ENCODE measurements at regions not wholly inside any gene's neighbourhood (a gene's known extent, or its start where the extent isn't known, plus 50 kb on each side); places are given as distances from the start of the nearest gene placed in this dataset.

DNA sequence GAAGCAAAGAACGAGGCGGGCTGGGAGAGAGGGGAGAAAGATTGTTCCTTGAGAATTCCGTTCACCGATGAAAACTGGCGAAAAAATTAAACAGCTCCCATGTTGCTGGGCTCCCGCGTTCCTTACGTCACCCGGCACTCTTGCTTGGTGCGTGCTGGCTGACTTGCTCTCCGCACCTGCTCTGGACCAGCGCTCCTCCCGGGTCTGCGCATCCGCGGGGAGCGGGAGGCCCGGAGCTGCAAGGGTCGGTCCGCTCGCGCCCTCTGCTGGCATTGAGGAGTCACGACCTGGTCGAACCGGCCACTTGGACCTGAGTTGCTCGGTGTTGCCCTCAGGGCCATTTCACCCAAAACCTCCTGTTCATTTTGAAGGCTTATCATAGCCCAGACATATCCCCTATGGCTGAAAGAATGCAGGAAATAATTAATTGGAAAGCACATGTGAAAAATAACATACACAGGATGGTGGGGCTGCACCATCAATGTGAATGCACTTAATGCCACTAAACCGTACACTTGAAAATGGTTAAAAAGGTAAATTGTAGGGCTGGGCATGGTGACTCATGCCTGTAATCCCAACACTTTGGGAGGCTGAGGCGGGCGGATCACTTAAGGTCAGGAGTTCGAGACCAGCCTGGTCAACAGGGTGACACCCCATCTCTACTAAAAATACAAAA is 98.9 kb upstream of the BACE2 start (continued):
- TF ChIP-seq, protein P1, sequence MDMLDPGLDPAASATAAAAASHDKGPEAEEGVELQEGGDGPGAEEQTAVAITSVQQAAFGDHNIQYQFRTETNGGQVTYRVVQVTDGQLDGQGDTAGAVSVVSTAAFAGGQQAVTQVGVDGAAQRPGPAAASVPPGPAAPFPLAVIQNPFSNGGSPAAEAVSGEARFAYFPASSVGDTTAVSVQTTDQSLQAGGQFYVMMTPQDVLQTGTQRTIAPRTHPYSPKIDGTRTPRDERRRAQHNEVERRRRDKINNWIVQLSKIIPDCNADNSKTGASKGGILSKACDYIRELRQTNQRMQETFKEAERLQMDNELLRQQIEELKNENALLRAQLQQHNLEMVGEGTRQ (IDR thresholded peaks at IDR 0.05; ENCODE audit: low read length) = no peak
- TF ChIP-seq RBBP5 (IDR thresholded peaks at IDR 0.05; ENCODE audit: borderline replicate concordance, low read depth, low read length) (no peak), CHD1 (IDR thresholded peaks at IDR 0.05; ENCODE audit: low read depth, low read length) (no peak), TAF1 (IDR thresholded peaks at IDR 0.05; ENCODE audit: low read depth, low read length) (no peak), JUN (IDR thresholded peaks at IDR 0.05; ENCODE audit: low read depth, low read length) (no peak), NRF1 (IDR thresholded peaks at IDR 0.05; ENCODE audit: low read depth, low read length) (peak; percentile 31; the same call in 1 of the 2 replicates), SIX5 (IDR thresholded peaks at IDR 0.05; ENCODE audit: low read depth, low read length) (no peak), RFX5 (IDR thresholded peaks at IDR 0.05; ENCODE audit: borderline replicate concordance, low read depth, low read length) (no peak), ASH2L (IDR thresholded peaks at IDR 0.05; ENCODE audit: low read length) (no peak), KDM4A (IDR thresholded peaks at IDR 0.05; ENCODE audit: low read depth, low read length, severe bottlenecking) (no peak), SP2 (IDR thresholded peaks at IDR 0.05; ENCODE audit: low read length) (no peak), HDAC6 (IDR thresholded peaks at IDR 0.05; ENCODE audit: low read depth, low read length) (no peak), RAD21 (IDR thresholded peaks at IDR 0.05 in 1 of 2, conservative IDR thresholded peaks at IDR 0.05 in 1 of 2; ENCODE audit: low read depth in 2 of 2, low read length in 2 of 2) (peak; percentile 93 to 95), TBP (IDR thresholded peaks at IDR 0.05; ENCODE audit: low read depth, low read length) (no peak), CHD2 (IDR thresholded peaks at IDR 0.05; ENCODE audit: low read length) (no peak), HDAC2 (IDR thresholded peaks at IDR 0.05; ENCODE audit: borderline replicate concordance in 1 of 2, low read depth in 2 of 2, low read length in 2 of 2) (no peak), BACH1 (IDR thresholded peaks at IDR 0.05; ENCODE audit: low read length) (no peak), CEBPB (IDR thresholded peaks at IDR 0.05; ENCODE audit: low read depth, low read length) (no peak), JUND (IDR thresholded peaks at IDR 0.05; ENCODE audit: low read length) (0 out of 2 replicates have a peak, but pooled peaks have one; percentile 28), CTBP2 (IDR thresholded peaks at IDR 0.05; ENCODE audit: borderline replicate concordance, insufficient read depth, insufficient read length, low read length) (no peak), SAP30 (IDR thresholded peaks at IDR 0.05; ENCODE audit: insufficient read depth, insufficient replicate concordance, low read length) (no peak), MAFK (IDR thresholded peaks at IDR 0.05; ENCODE audit: low read depth, low read length) (no peak)
- TF ChIP-seq, protein P2, sequence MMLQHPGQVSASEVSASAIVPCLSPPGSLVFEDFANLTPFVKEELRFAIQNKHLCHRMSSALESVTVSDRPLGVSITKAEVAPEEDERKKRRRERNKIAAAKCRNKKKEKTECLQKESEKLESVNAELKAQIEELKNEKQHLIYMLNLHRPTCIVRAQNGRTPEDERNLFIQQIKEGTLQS (IDR thresholded peaks at IDR 0.05; ENCODE audit: insufficient read depth, low read depth, low read length) = no peak
- TF ChIP-seq, protein P3, sequence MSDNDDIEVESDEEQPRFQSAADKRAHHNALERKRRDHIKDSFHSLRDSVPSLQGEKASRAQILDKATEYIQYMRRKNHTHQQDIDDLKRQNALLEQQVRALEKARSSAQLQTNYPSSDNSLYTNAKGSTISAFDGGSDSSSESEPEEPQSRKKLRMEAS (IDR thresholded peaks at IDR 0.05) = peak; percentile 82

All from H1 (cell line).